ENCODE measurements at regions not wholly inside any gene's neighbourhood (a gene's known extent, or its start where the extent isn't known, plus 50 kb on each side); places are given as distances from the start of the nearest gene placed in this dataset.

- no peak for TF ChIP-seq RXRA (IDR thresholded peaks at IDR 0.05)
- TF ChIP-seq CTCF (IDR thresholded peaks at IDR 0.05; ENCODE audit: low read depth, low read length, missing input control) = no peak
- no peak for TF ChIP-seq FOXA1 (IDR thresholded peaks at IDR 0.05)
Measured at GRCh38 chr12:60594035-60594711, 998.3 kb downstream of the SLC16A7 start.
